ENCODE measurements at regions not wholly inside any gene's neighbourhood (a gene's known extent, or its start where the extent isn't known, plus 50 kb on each side); places are given as distances from the start of the nearest gene placed in this dataset.

DNA sequence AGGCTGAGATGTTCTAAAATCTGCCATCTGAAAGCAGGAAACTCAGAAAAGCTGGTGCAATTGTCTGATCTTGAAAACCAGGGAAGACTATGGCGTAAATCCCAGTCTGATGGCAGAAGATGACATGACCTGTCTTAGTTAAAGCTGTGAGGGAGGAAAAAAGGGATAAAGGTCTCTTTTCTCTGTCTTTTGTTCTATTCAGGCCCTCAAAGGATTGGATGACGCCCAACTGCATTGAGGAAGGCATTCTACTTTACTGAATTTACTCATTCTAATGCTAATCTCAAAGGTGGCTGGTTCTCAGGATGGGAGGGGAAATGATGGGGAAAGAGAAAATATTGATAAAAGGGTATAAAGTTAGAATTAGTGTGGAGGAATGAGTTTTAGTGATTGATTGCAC is 312.8 kb upstream of the CTNND2 start:
- H3K4me1 ChIP-seq (ENCODE audit: control insufficient read depth, insufficient read depth, low read length), result no peaks in the 10 kb centered on the region
- H3K36me3 ChIP-seq (ENCODE audit: control insufficient read depth, insufficient read depth, low read length), result no peaks in the 10 kb centered on the region
- H3K9me3 Mint-ChIP-seq, result peaks cover 6% of the 10 kb centered on the region
- TF ChIP-seq, protein P1, sequence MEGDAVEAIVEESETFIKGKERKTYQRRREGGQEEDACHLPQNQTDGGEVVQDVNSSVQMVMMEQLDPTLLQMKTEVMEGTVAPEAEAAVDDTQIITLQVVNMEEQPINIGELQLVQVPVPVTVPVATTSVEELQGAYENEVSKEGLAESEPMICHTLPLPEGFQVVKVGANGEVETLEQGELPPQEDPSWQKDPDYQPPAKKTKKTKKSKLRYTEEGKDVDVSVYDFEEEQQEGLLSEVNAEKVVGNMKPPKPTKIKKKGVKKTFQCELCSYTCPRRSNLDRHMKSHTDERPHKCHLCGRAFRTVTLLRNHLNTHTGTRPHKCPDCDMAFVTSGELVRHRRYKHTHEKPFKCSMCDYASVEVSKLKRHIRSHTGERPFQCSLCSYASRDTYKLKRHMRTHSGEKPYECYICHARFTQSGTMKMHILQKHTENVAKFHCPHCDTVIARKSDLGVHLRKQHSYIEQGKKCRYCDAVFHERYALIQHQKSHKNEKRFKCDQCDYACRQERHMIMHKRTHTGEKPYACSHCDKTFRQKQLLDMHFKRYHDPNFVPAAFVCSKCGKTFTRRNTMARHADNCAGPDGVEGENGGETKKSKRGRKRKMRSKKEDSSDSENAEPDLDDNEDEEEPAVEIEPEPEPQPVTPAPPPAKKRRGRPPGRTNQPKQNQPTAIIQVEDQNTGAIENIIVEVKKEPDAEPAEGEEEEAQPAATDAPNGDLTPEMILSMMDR (conservative IDR thresholded peaks at IDR 0.05), result no peak
- no peak overlapping the region for H3K9ac ChIP-seq (ENCODE audit: extremely low read depth, low read length, poor library complexity, severe bottlenecking)
- H3K27ac ChIP-seq (ENCODE audit: low read depth, low read length), result no peak overlapping the region
- DNase-seq, result no peak
- no peak overlapping the region for H3K27ac Mint-ChIP-seq
- WGBS, 2 experiments (ENCODE audit: insufficient coverage in 1 of 2, insufficient read length in 1 of 2), result 94 to 100% methylated on average over 1 to 2 of the region's 2 CpGs
- H3K27me3 Mint-ChIP-seq (ENCODE audit: insufficient read depth), result no peaks in the 10 kb centered on the region
- no peak overlapping the region for H3K4me3 Mint-ChIP-seq
- H3K36me3 Mint-ChIP-seq (ENCODE audit: low read depth), result no peaks in the 10 kb centered on the region
- H3K4me1 Mint-ChIP-seq, result no peaks in the 10 kb centered on the region
- H3K27me3 ChIP-seq (ENCODE audit: control insufficient read depth, insufficient read depth, low read length, poor library complexity, severe bottlenecking), result no peaks in the 10 kb centered on the region
- no peaks in the 10 kb centered on the region for H3K9me3 ChIP-seq (ENCODE audit: control insufficient read depth, low read length)
- H3K4me3 ChIP-seq (ENCODE audit: low read length), result no peak overlapping the region

GRCh38 chr5:12214267-12215015 is 310.2 kb upstream of the CTNND2 start:
- H3K27ac Mint-ChIP-seq, result no peak overlapping the region
- H3K4me1 Mint-ChIP-seq, result no peaks in the 10 kb centered on the region
- no peak for DNase-seq
- no peaks in the 10 kb centered on the region for H3K27me3 Mint-ChIP-seq (ENCODE audit: insufficient read depth)
- Histone ChIP-seq H3K4me3 (ENCODE audit: low read length) (no peak overlapping the region), H3K9me3 (ENCODE audit: control insufficient read depth, low read length) (no peaks in the 10 kb centered on the region), H3K27ac (ENCODE audit: low read depth, low read length) (no peak overlapping the region), H3K9ac (ENCODE audit: extremely low read depth, low read length, poor library complexity, severe bottlenecking) (no peak overlapping the region), H3K27me3 (ENCODE audit: control insufficient read depth, insufficient read depth, low read length, poor library complexity, severe bottlenecking) (no peaks in the 10 kb centered on the region), H3K36me3 (ENCODE audit: control insufficient read depth, insufficient read depth, low read length) (no peaks in the 10 kb centered on the region), H3K4me1 (ENCODE audit: control insufficient read depth, insufficient read depth, low read length) (no peaks in the 10 kb centered on the region)
- no peaks in the 10 kb centered on the region for H3K36me3 Mint-ChIP-seq (ENCODE audit: low read depth)
- WGBS, 2 experiments (ENCODE audit: insufficient coverage in 1 of 2, insufficient read length in 1 of 2), result 75 to 91% methylated on average over 1 to 2 of the region's 2 CpGs
- no peak overlapping the region for H3K4me3 Mint-ChIP-seq
- H3K9me3 Mint-ChIP-seq, result peaks cover 2% of the 10 kb centered on the region
- TF ChIP-seq, protein P1 (conservative IDR thresholded peaks at IDR 0.05), result no peak

- no peaks in the 10 kb centered on the region for H3K36me3 Mint-ChIP-seq (ENCODE audit: low read depth)
- no peak overlapping the region for H3K9ac ChIP-seq (ENCODE audit: extremely low read depth, low read length, poor library complexity, severe bottlenecking)
- H3K4me1 Mint-ChIP-seq, result no peaks in the 10 kb centered on the region
- H3K36me3 ChIP-seq (ENCODE audit: control insufficient read depth, insufficient read depth, low read length), result no peaks in the 10 kb centered on the region
- H3K27me3 ChIP-seq (ENCODE audit: control insufficient read depth, insufficient read depth, low read length, poor library complexity, severe bottlenecking), result no peaks in the 10 kb centered on the region
- no peaks in the 10 kb centered on the region for H3K4me1 ChIP-seq (ENCODE audit: control insufficient read depth, insufficient read depth, low read length)
- H3K27ac ChIP-seq (ENCODE audit: low read depth, low read length), result no peak overlapping the region
- no peaks in the 10 kb centered on the region for H3K27me3 Mint-ChIP-seq (ENCODE audit: insufficient read depth)
- H3K27ac Mint-ChIP-seq, result no peak overlapping the region
- 88 to 94% methylated on average over 4 of the region's 4 CpGs for WGBS, 2 experiments (ENCODE audit: insufficient coverage in 1 of 2, insufficient read length in 1 of 2)
- H3K4me3 ChIP-seq (ENCODE audit: low read length), result no peak overlapping the region
- H3K4me3 Mint-ChIP-seq, result no peak overlapping the region
- H3K9me3 ChIP-seq (ENCODE audit: control insufficient read depth, low read length), result no peaks in the 10 kb centered on the region
- no peaks in the 10 kb centered on the region for H3K9me3 Mint-ChIP-seq
- TF ChIP-seq, protein P1 (conservative IDR thresholded peaks at IDR 0.05), result no peak
- DNase-seq, result no peak
These were observed 304.3 kb upstream of the CTNND2 start for GRCh38 chr5:12208366-12209100.
